ENCODE measurements at regions not wholly inside any gene's neighbourhood (a gene's known extent, or its start where the extent isn't known, plus 50 kb on each side); places are given as distances from the start of the nearest gene placed in this dataset.

GRCh38 chr21:27648560-27648959, 681.7 kb upstream of the ADAMTS5 start:
- Histone ChIP-seq H3K9ac (ENCODE audit: low read length) (no peak overlapping the region), H4K12ac (ENCODE audit: low read depth, low read length) (no peak overlapping the region), H3K79me1 (ENCODE audit: low read length) (no peaks in the 10 kb centered on the region), H4K8ac (ENCODE audit: low read depth, low read length) (no peak overlapping the region), H3K4me2 (ENCODE audit: low read length) (no peak overlapping the region), H3K36me3 (ENCODE audit: control insufficient read depth in 1 of 2, insufficient read depth in 2 of 2, low read length in 2 of 2) (no peaks in the 10 kb centered on the region), H3K27me3 (ENCODE audit: insufficient read depth, low read length) (no peaks in the 10 kb centered on the region), H2AK5ac (ENCODE audit: low read length) (no peak overlapping the region), H2BK120ac (ENCODE audit: insufficient read depth, low read length, poor library complexity) (no peak overlapping the region), H3K79me2 (ENCODE audit: control insufficient read depth, insufficient read depth, low read length, poor library complexity) (no peaks in the 10 kb centered on the region), H2BK12ac (ENCODE audit: low read length) (no peak overlapping the region), H4K91ac (ENCODE audit: low read depth, low read length) (no peak overlapping the region), H3K18ac (ENCODE audit: low read length) (no peak overlapping the region), H3K4ac (ENCODE audit: low read depth, low read length) (no peak overlapping the region), H2AFZ (ENCODE audit: insufficient read depth, low read length, poor library complexity) (no peak overlapping the region), H2BK5ac (ENCODE audit: low read depth, low read length, poor library complexity) (no peak overlapping the region), H3K9me3 (ENCODE audit: insufficient read depth, low read depth, low read length) (no peaks in the 10 kb centered on the region), H3K14ac (ENCODE audit: low read length) (no peak overlapping the region), H3K4me3 (ENCODE audit: low read depth, low read length) (no peak overlapping the region), H3K4me1 (ENCODE audit: control insufficient read depth in 1 of 2, insufficient read depth in 2 of 2, low read length in 2 of 2) (no peaks in the 10 kb centered on the region), H3K27ac (ENCODE audit: low read depth, low read length) (no peak overlapping the region), H3K23ac (ENCODE audit: low read length) (no peak overlapping the region)
- no CpG with 5 or more reads among the region's 1 CpG for WGBS (ENCODE audit: extremely low coverage, insufficient coverage, insufficient read length)
- DNase-seq: no peak

DNA sequence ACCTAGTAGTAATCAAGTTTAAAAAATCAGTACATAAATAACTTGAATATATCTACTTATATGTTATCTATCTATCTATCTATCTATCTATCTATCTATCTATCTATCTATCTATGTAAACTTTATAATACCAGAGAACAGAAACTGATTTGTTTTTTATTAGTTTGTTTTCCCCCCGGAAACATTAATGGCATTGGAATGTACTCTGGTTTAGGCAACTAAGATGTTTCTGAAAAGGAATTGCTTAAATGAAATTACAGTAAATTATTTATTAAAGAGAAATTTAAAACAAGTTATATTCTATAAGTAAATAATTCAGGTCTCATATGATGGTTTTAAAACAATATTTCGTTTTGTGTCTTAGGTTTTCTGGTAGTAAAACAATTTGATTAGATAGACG, 681.0 kb upstream of the ADAMTS5 start:
- Histone ChIP-seq H3K79me1 (ENCODE audit: low read length) (no peaks in the 10 kb centered on the region), H3K9me3 (ENCODE audit: insufficient read depth, low read depth, low read length) (no peaks in the 10 kb centered on the region), H4K91ac (ENCODE audit: low read depth, low read length) (no peak overlapping the region), H3K4me2 (ENCODE audit: low read length) (no peak overlapping the region), H4K8ac (ENCODE audit: low read depth, low read length) (no peak overlapping the region), H3K4me1 (ENCODE audit: control insufficient read depth in 1 of 2, insufficient read depth in 2 of 2, low read length in 2 of 2) (no peaks in the 10 kb centered on the region), H3K4ac (ENCODE audit: low read depth, low read length) (no peak overlapping the region), H2BK12ac (ENCODE audit: low read length) (no peak overlapping the region), H4K12ac (ENCODE audit: low read depth, low read length) (no peak overlapping the region), H3K36me3 (ENCODE audit: control insufficient read depth in 1 of 2, insufficient read depth in 2 of 2, low read length in 2 of 2) (no peaks in the 10 kb centered on the region), H2BK5ac (ENCODE audit: low read depth, low read length, poor library complexity) (no peak overlapping the region), H3K14ac (ENCODE audit: low read length) (no peak overlapping the region), H3K18ac (ENCODE audit: low read length) (no peak overlapping the region), H2AK5ac (ENCODE audit: low read length) (no peak overlapping the region), H3K27me3 (ENCODE audit: insufficient read depth, low read length) (no peaks in the 10 kb centered on the region), H3K27ac (ENCODE audit: low read depth, low read length) (no peak overlapping the region), H2AFZ (ENCODE audit: insufficient read depth, low read length, poor library complexity) (no peak overlapping the region), H2BK120ac (ENCODE audit: insufficient read depth, low read length, poor library complexity) (no peak overlapping the region), H3K9ac (ENCODE audit: low read length) (no peak overlapping the region), H3K23ac (ENCODE audit: low read length) (no peak overlapping the region), H3K4me3 (ENCODE audit: low read depth, low read length) (no peak overlapping the region), H3K79me2 (ENCODE audit: control insufficient read depth, insufficient read depth, low read length, poor library complexity) (no peaks in the 10 kb centered on the region)
- DNase-seq: no peak
- WGBS (ENCODE audit: extremely low coverage, insufficient coverage, insufficient read length): no CpG with 5 or more reads among the region's 3 CpGs

- WGBS (ENCODE audit: extremely low coverage, insufficient coverage, insufficient read length): no CpG with 5 or more reads among the region's 3 CpGs
Observed at GRCh38 chr21:27647401-27647800, 680.5 kb upstream of the ADAMTS5 start.

DNA sequence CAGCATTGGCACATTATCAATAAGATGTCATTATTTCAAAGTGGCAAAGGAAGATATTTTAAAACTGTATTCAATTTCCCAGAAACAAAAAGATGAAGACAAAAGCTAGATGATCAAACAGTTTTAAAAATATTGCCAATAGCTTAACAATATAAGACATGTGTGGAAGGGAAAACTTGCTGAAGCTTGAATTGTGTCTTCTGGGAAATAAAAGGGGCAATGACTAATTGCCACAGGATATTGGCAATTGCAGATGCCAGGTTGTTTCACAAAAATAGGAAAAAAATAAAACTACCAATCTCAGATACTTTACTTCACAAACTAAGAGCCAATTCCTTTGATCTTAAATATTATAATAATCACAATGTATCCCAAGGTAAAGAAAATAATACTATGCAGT, 679.8 kb upstream of the ADAMTS5 start:
- H4K12ac ChIP-seq (ENCODE audit: low read depth, low read length): no peak overlapping the region
- no peak overlapping the region for H2BK120ac ChIP-seq (ENCODE audit: insufficient read depth, low read length, poor library complexity)
- no peak overlapping the region for H3K4me3 ChIP-seq (ENCODE audit: low read depth, low read length)

More at GRCh38 chr21:27647401-27647800, 680.5 kb upstream of the ADAMTS5 start:
- Histone ChIP-seq H3K9ac (ENCODE audit: low read length) (no peak overlapping the region), H2AFZ (ENCODE audit: insufficient read depth, low read length, poor library complexity) (no peak overlapping the region), H3K79me2 (ENCODE audit: control insufficient read depth, insufficient read depth, low read length, poor library complexity) (no peaks in the 10 kb centered on the region), H3K27me3 (ENCODE audit: insufficient read depth, low read length) (no peaks in the 10 kb centered on the region), H3K4me3 (ENCODE audit: low read depth, low read length) (no peak overlapping the region), H2AK5ac (ENCODE audit: low read length) (no peak overlapping the region), H2BK12ac (ENCODE audit: low read length) (no peak overlapping the region), H3K18ac (ENCODE audit: low read length) (no peak overlapping the region), H3K14ac (ENCODE audit: low read length) (no peak overlapping the region), H3K4me1 (ENCODE audit: control insufficient read depth in 1 of 2, insufficient read depth in 2 of 2, low read length in 2 of 2) (no peaks in the 10 kb centered on the region), H4K8ac (ENCODE audit: low read depth, low read length) (no peak overlapping the region), H3K27ac (ENCODE audit: low read depth, low read length) (no peak overlapping the region), H3K4me2 (ENCODE audit: low read length) (no peak overlapping the region), H3K9me3 (ENCODE audit: insufficient read depth, low read depth, low read length) (no peaks in the 10 kb centered on the region), H3K36me3 (ENCODE audit: control insufficient read depth in 1 of 2, insufficient read depth in 2 of 2, low read length in 2 of 2) (no peaks in the 10 kb centered on the region), H3K4ac (ENCODE audit: low read depth, low read length) (no peak overlapping the region), H3K23ac (ENCODE audit: low read length) (no peak overlapping the region), H2BK120ac (ENCODE audit: insufficient read depth, low read length, poor library complexity) (no peak overlapping the region), H4K12ac (ENCODE audit: low read depth, low read length) (no peak overlapping the region), H2BK5ac (ENCODE audit: low read depth, low read length, poor library complexity) (no peak overlapping the region), H3K79me1 (ENCODE audit: low read length) (no peaks in the 10 kb centered on the region), H4K91ac (ENCODE audit: low read depth, low read length) (no peak overlapping the region)
- no peak for DNase-seq

More for the DNA sequence above, 679.8 kb upstream of the ADAMTS5 start:
- no peaks in the 10 kb centered on the region for H3K4me1 ChIP-seq (ENCODE audit: control insufficient read depth in 1 of 2, insufficient read depth in 2 of 2, low read length in 2 of 2)
- H3K79me2 ChIP-seq (ENCODE audit: control insufficient read depth, insufficient read depth, low read length, poor library complexity): no peaks in the 10 kb centered on the region
- no peak overlapping the region for H3K27ac ChIP-seq (ENCODE audit: low read depth, low read length)
- no peaks in the 10 kb centered on the region for H3K9me3 ChIP-seq (ENCODE audit: insufficient read depth, low read depth, low read length)
- no peak overlapping the region for H2BK12ac ChIP-seq (ENCODE audit: low read length)
- H3K23ac ChIP-seq (ENCODE audit: low read length): no peak overlapping the region
- H3K27me3 ChIP-seq (ENCODE audit: insufficient read depth, low read length): no peaks in the 10 kb centered on the region
- no peaks in the 10 kb centered on the region for H3K79me1 ChIP-seq (ENCODE audit: low read length)
- H2AK5ac ChIP-seq (ENCODE audit: low read length): no peak overlapping the region
- H4K91ac ChIP-seq (ENCODE audit: low read depth, low read length): no peak overlapping the region
- H3K9ac ChIP-seq (ENCODE audit: low read length): no peak overlapping the region
- H2AFZ ChIP-seq (ENCODE audit: insufficient read depth, low read length, poor library complexity): no peak overlapping the region
- H4K8ac ChIP-seq (ENCODE audit: low read depth, low read length): no peak overlapping the region
- H3K36me3 ChIP-seq (ENCODE audit: control insufficient read depth in 1 of 2, insufficient read depth in 2 of 2, low read length in 2 of 2): no peaks in the 10 kb centered on the region
- H3K4ac ChIP-seq (ENCODE audit: low read depth, low read length): no peak overlapping the region
- H3K14ac ChIP-seq (ENCODE audit: low read length): no peak overlapping the region
- no peak overlapping the region for H3K18ac ChIP-seq (ENCODE audit: low read length)
- DNase-seq: no peak
- H2BK5ac ChIP-seq (ENCODE audit: low read depth, low read length, poor library complexity): no peak overlapping the region
- no peak overlapping the region for H3K4me2 ChIP-seq (ENCODE audit: low read length)
